Trophoblast cell (in vitro differentiated cells and primary cell): ENCODE measurements at regions not wholly inside any gene's neighbourhood (a gene's known extent, or its start where the extent isn't known, plus 50 kb on each side); places are given as distances from the start of the nearest gene placed in this dataset.
A peak's percentile ranks its signal among the peaks of the same experiment; 100 is the strongest.

Experiments
- DNase-seq, 2 donors: peaks; one replicate each; pipeline ENCODE4 v3.0.0-alpha.2; 2016
- H2AFZ ChIP-seq: 2 replicates; pipeline ENCODE4 v1.6.1; 2013; ENCODE audit warnings: low read length, moderate library complexity, mild to moderate bottlenecking; ENCODE audit not compliant: insufficient read depth, poor library complexity
- H2AK5ac ChIP-seq: 2 replicates; pipeline ENCODE4 v1.6.1; 2013; ENCODE audit warnings: mild to moderate bottlenecking, low read length
- H2BK120ac ChIP-seq: 2 replicates; pipeline ENCODE4 v1.6.1; 2013; ENCODE audit warnings: low read length, mild to moderate bottlenecking, moderate library complexity; ENCODE audit not compliant: insufficient read depth, poor library complexity
- H2BK12ac ChIP-seq: 2 replicates; pipeline ENCODE4 v1.6.1; 2013; ENCODE audit warnings: mild to moderate bottlenecking, low read length, moderate library complexity
- H2BK5ac ChIP-seq: 2 replicates; pipeline ENCODE4 v1.6.1; 2013; ENCODE audit warnings: low read length, low read depth, moderate library complexity, mild to moderate bottlenecking; ENCODE audit not compliant: poor library complexity
- H3K14ac ChIP-seq: 2 replicates; pipeline ENCODE4 v1.6.1; 2013; ENCODE audit warnings: mild to moderate bottlenecking, low read length
- H3K18ac ChIP-seq: 2 replicates; pipeline ENCODE4 v1.6.1; 2013; ENCODE audit warnings: mild to moderate bottlenecking, low read length
- H3K23ac ChIP-seq: 2 replicates; pipeline ENCODE4 v1.6.1; 2013; ENCODE audit warnings: low read length
- H3K27ac ChIP-seq: 2 replicates; pipeline ENCODE4 v1.5.1; 2013; ENCODE audit warnings: low read depth, mild to moderate bottlenecking, inconsistent platforms, low read length, moderate library complexity
- H3K27me3 ChIP-seq: 2 replicates; pipeline ENCODE4 v1.6.1; 2013; ENCODE audit warnings: inconsistent platforms, mild to moderate bottlenecking, low read length, moderate library complexity; ENCODE audit not compliant: insufficient read depth
- H3K36me3 ChIP-seq, 2 experiments: 1 replicate in 1 of 2; 2 replicates in 1 of 2; pipeline ENCODE4 v1.6.1; 2013; ENCODE audit warnings: low read length in 2 of 2, mild to moderate bottlenecking in 2 of 2, moderate library complexity in 1 of 2; ENCODE audit not compliant: insufficient read depth in 2 of 2, control insufficient read depth in 1 of 2
- H3K4ac ChIP-seq: 2 replicates; pipeline ENCODE4 v1.6.1; 2013; ENCODE audit warnings: low read depth, mild to moderate bottlenecking, low read length, moderate library complexity
- H3K4me1 ChIP-seq, 2 experiments: 1 replicate in 1 of 2; 2 replicates in 1 of 2; pipeline ENCODE4 v1.6.1; 2013; ENCODE audit warnings: low read length in 2 of 2, mild to moderate bottlenecking in 2 of 2, moderate library complexity in 1 of 2; ENCODE audit not compliant: insufficient read depth in 2 of 2, control insufficient read depth in 1 of 2
- H3K4me2 ChIP-seq: 2 replicates; pipeline ENCODE4 v1.6.1; 2013; ENCODE audit warnings: inconsistent platforms, mild to moderate bottlenecking, low read length, moderate library complexity
- H3K4me3 ChIP-seq: 2 replicates; pipeline ENCODE4 v1.5.1; 2013; ENCODE audit warnings: mild to moderate bottlenecking, low read depth, low read length, inconsistent platforms
- H3K79me1 ChIP-seq: one replicate; pipeline ENCODE4 v1.6.1; 2013; ENCODE audit warnings: low read length
- H3K79me2 ChIP-seq: 2 replicates; pipeline ENCODE4 v1.6.1; 2013; ENCODE audit warnings: low read length, mild to moderate bottlenecking; ENCODE audit not compliant: control insufficient read depth, insufficient read depth, poor library complexity
- H3K9ac ChIP-seq: 2 replicates; pipeline ENCODE4 v1.6.1; 2013; ENCODE audit warnings: mild to moderate bottlenecking, low read length
- H3K9me3 ChIP-seq: 2 replicates; pipeline ENCODE4 v1.6.1; 2013; ENCODE audit warnings: low read depth, mild to moderate bottlenecking, control low read depth, inconsistent platforms, low read length; ENCODE audit not compliant: insufficient read depth
- H4K12ac ChIP-seq: 2 replicates; pipeline ENCODE4 v1.6.1; 2013; ENCODE audit warnings: low read depth, mild to moderate bottlenecking, low read length, moderate library complexity
- H4K8ac ChIP-seq: 2 replicates; pipeline ENCODE4 v1.6.1; 2013; ENCODE audit warnings: low read depth, mild to moderate bottlenecking, low read length, moderate library complexity
- H4K91ac ChIP-seq: one replicate; pipeline ENCODE4 v1.6.1; 2013; ENCODE audit warnings: low read depth, mild to moderate bottlenecking, low read length, moderate library complexity
- WGBS: extraction: QIAGEN DNeasy Blood & Tissue Kit; methylation state at CpG from one replicate; pipeline ENCODE4 v1.1.7; 2013; ENCODE audit warnings: missing lambda C conversion rate; ENCODE audit not compliant: insufficient read length, insufficient coverage; ENCODE audit errors: extremely low coverage; 5-methylcytosine and 5-hydroxymethylcytosine counted together

- peak; percentile 33 to 70 for DNase-seq
- Histone ChIP-seq H3K4me1 (no peaks in the 10 kb centered on the region), H2AK5ac (no peak overlapping the region), H2AFZ (no peak overlapping the region), H2BK5ac (no peak overlapping the region), H4K91ac (no peak overlapping the region), H4K8ac (no peak overlapping the region), H4K12ac (no peak overlapping the region), H3K23ac (no peak overlapping the region), H3K14ac (no peak overlapping the region), H3K18ac (no peak overlapping the region), H3K9ac (no peak overlapping the region), H3K4ac (no peak overlapping the region), H3K4me3 (no peak overlapping the region), H3K9me3 (peaks cover under 1% of the 10 kb centered on the region), H3K36me3 (no peaks in the 10 kb centered on the region), H3K4me2 (no peak overlapping the region), H2BK120ac (no peak overlapping the region), H3K27ac (peak overlapping the region; percentile 21), H2BK12ac (peak overlapping the region; percentile 17), H3K79me2 (no peaks in the 10 kb centered on the region), H3K27me3 (no peaks in the 10 kb centered on the region), H3K79me1 (peaks cover 1% of the 10 kb centered on the region)
- WGBS = no CpG with 5 or more reads among the region's 15 CpGs
These were observed 675.9 kb upstream of the CITED2 start for GRCh38 chr6:140050101-140050995.

DNA sequence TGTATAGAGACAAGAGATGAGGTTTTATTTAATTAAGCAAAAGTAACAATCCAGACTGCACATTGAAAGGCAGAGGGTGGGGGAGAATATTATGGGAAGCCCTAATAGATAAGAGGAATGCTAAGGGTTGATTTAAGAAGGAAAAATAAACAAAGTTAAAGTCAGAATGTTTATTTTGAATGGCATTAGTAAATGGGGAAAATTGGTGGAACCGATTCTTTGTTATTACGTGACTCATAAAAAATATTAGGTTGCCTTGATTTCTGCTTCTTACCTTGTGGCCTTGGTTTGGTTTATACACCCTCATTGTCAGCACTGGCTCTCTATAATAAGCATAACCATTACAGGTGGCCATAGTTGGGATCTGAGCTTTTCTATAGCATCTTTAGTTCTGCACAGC is 674.8 kb upstream of the CITED2 start:
- no peak overlapping the region for H2AFZ ChIP-seq
- WGBS = no CpG with 5 or more reads among the region's 2 CpGs
- no peak overlapping the region for H4K8ac ChIP-seq
- no peak overlapping the region for H2BK5ac ChIP-seq
- no peak overlapping the region for H3K18ac ChIP-seq
- H4K12ac ChIP-seq = no peak overlapping the region
- H3K27ac ChIP-seq = no peak overlapping the region
- H4K91ac ChIP-seq = no peak overlapping the region
- H2AK5ac ChIP-seq = no peak overlapping the region
- no peaks in the 10 kb centered on the region for H3K4me1 ChIP-seq
- no peaks in the 10 kb centered on the region for H3K36me3 ChIP-seq
- H3K27me3 ChIP-seq = no peaks in the 10 kb centered on the region
- H3K14ac ChIP-seq = no peak overlapping the region
- no peaks in the 10 kb centered on the region for H3K79me2 ChIP-seq
- no peak overlapping the region for H3K4me2 ChIP-seq
- no peak overlapping the region for H3K23ac ChIP-seq
- H3K4me3 ChIP-seq = no peak overlapping the region
- peaks cover 1% of the 10 kb centered on the region for H3K79me1 ChIP-seq
- H2BK12ac ChIP-seq = no peak overlapping the region
- no peak overlapping the region for H2BK120ac ChIP-seq
- H3K9me3 ChIP-seq = peaks cover 2% of the 10 kb centered on the region
- H3K4ac ChIP-seq = no peak overlapping the region
- no peak for DNase-seq
- H3K9ac ChIP-seq = no peak overlapping the region

GRCh38 chr6:140048202-140048790 is 673.8 kb upstream of the CITED2 start:
- Histone ChIP-seq H3K18ac (no peak overlapping the region), H3K4me2 (no peak overlapping the region), H2AFZ (no peak overlapping the region), H3K4me1 (no peaks in the 10 kb centered on the region), H4K12ac (no peak overlapping the region), H3K23ac (no peak overlapping the region), H3K79me2 (no peaks in the 10 kb centered on the region), H3K36me3 (no peaks in the 10 kb centered on the region), H2BK12ac (no peak overlapping the region), H4K91ac (no peak overlapping the region), H3K9ac (no peak overlapping the region), H3K27ac (no peak overlapping the region), H3K4me3 (no peak overlapping the region), H4K8ac (no peak overlapping the region), H2BK120ac (no peak overlapping the region), H2AK5ac (no peak overlapping the region), H3K9me3 (peaks cover 2% of the 10 kb centered on the region), H3K27me3 (no peaks in the 10 kb centered on the region), H3K79me1 (peaks cover 1% of the 10 kb centered on the region), H3K4ac (no peak overlapping the region), H2BK5ac (no peak overlapping the region), H3K14ac (no peak overlapping the region)
- WGBS = no CpG with 5 or more reads among the region's 2 CpGs
- no peak for DNase-seq

DNA sequence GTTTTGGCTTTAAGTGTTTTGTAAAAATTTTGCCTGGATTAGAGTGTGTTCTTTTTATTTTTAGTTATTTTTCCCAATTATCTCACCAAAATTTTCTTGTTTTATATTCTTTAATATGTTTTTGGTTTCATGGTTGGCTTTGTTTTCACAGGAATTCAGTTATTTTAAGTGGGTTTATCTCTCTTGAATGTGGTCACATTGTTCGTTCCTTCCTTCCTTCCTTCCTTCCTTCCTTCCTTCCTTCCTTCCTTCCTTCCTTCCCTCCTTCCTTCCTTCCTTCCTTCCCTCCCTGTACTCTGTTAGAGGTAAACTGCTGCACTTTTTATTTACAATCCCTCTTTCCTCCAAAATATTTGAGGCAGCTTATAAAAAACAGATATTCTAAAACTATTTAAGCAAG is 672.9 kb upstream of the CITED2 start:
- Histone ChIP-seq H3K4me2 (no peak overlapping the region), H3K36me3 (no peaks in the 10 kb centered on the region), H2BK12ac (no peak overlapping the region), H2BK5ac (no peak overlapping the region), H2BK120ac (no peak overlapping the region), H3K18ac (no peak overlapping the region), H3K27me3 (no peaks in the 10 kb centered on the region), H3K4me1 (no peaks in the 10 kb centered on the region), H4K12ac (no peak overlapping the region), H4K8ac (no peak overlapping the region), H3K4ac (no peak overlapping the region), H3K79me2 (no peaks in the 10 kb centered on the region), H4K91ac (no peak overlapping the region), H3K9ac (no peak overlapping the region), H3K9me3 (peaks cover 2% of the 10 kb centered on the region), H3K4me3 (no peak overlapping the region), H2AK5ac (no peak overlapping the region), H3K23ac (no peak overlapping the region), H3K79me1 (peaks cover 1% of the 10 kb centered on the region), H3K27ac (no peak overlapping the region), H3K14ac (no peak overlapping the region), H2AFZ (no peak overlapping the region)
- DNase-seq = no peak
- no CpG with 5 or more reads among the region's 1 CpG for WGBS
